ENCODE measurements at regions not wholly inside any gene's neighbourhood (a gene's known extent, or its start where the extent isn't known, plus 50 kb on each side); places are given as distances from the start of the nearest gene placed in this dataset.

DNA sequence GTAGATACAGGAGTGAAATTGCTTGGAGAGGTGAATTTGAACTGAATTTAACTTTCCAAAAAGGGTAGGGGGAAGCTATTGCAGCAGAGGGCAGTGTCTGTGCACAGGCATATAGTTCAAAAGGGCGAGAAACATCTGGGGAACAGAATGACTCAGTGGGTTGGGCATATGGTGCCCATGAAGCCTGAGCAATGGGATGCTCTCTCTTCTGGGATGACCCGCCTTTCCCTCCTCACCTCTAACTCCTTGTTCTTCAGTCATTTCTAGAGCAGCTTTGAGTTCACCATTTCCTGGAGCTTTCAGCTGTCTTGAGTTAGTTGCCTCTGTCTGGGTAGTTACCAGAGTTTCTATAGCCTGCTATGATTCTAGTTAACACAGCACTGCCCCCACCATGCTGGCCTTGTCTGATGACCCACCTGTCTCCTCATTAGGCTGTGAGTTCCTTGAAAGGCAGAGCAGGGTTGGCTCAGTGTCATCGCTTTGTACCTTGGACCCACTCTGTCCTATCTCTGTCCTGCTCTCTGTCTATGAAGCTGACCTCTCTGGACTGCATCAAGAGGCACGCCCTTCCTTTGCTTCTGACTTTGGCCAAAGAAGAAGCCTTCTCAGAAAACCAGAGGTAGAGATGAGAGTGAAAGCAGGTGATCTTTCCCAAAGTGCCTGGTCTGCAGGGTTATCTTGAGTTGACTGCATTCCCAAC lies 299.6 kb upstream of the KLF4 start:
- 91% methylated on average over 4 of the region's 4 CpGs for WGBS (ENCODE audit: low lambda C conversion rate, missing lambda C conversion rate)
- H3K4me2 ChIP-seq, result no peak overlapping the region
- H4K20me1 ChIP-seq (ENCODE audit: insufficient read depth, poor library complexity, severe bottlenecking), result no peaks in the 10 kb centered on the region
- no peaks in the 10 kb centered on the region for H3K27me3 ChIP-seq
- TF ChIP-seq, protein P1, sequence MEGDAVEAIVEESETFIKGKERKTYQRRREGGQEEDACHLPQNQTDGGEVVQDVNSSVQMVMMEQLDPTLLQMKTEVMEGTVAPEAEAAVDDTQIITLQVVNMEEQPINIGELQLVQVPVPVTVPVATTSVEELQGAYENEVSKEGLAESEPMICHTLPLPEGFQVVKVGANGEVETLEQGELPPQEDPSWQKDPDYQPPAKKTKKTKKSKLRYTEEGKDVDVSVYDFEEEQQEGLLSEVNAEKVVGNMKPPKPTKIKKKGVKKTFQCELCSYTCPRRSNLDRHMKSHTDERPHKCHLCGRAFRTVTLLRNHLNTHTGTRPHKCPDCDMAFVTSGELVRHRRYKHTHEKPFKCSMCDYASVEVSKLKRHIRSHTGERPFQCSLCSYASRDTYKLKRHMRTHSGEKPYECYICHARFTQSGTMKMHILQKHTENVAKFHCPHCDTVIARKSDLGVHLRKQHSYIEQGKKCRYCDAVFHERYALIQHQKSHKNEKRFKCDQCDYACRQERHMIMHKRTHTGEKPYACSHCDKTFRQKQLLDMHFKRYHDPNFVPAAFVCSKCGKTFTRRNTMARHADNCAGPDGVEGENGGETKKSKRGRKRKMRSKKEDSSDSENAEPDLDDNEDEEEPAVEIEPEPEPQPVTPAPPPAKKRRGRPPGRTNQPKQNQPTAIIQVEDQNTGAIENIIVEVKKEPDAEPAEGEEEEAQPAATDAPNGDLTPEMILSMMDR (IDR thresholded peaks at IDR 0.05; ENCODE audit: poor library complexity), result no peak
- TF ChIP-seq EZH2 (IDR thresholded peaks at IDR 0.05; ENCODE audit: borderline replicate concordance), result no peak
- no peak for TF ChIP-seq EZH2phosphoT487 (IDR thresholded peaks at IDR 0.05; ENCODE audit: low read depth, severe bottlenecking, unreplicated experiment)
- H3K27ac ChIP-seq, result no peak overlapping the region
- no peak overlapping the region for H2AFZ ChIP-seq
- H3K9me2 ChIP-seq (replicated peaks; ENCODE audit: insufficient read depth), result no peaks in the 10 kb centered on the region
- H3K36me3 ChIP-seq (replicated peaks; ENCODE audit: insufficient read depth, low read depth), result no peaks in the 10 kb centered on the region
- peak; percentile 11 for DNase-seq (ENCODE audit: low spot score)
- H3K9me3 ChIP-seq (ENCODE audit: low read depth), result no peaks in the 10 kb centered on the region
- no peaks in the 10 kb centered on the region for H3K4me1 ChIP-seq (ENCODE audit: insufficient read depth)
- H3K79me2 ChIP-seq, result no peaks in the 10 kb centered on the region
- no peak overlapping the region for H3K4me3 ChIP-seq

DNA sequence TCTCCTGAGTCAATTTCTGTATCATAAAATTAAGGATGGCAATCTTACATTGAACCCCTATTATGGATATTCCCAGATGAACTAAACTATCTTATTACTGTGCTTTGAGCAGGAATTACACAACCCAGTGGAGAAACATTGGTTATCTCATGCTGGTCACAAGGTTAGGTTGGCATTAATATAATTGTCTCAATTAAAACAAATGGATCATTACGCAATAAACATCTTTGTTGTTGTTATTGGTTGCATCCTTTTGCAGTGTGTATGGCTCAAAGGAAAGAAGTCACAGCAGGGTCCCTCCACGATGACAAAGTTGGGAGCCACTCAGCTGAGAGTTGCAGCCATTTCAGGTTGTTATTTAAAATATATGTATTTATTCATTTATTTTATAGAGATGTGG lies 297.0 kb upstream of the KLF4 start:
- Histone ChIP-seq H3K27ac (no peak overlapping the region), H3K4me1 (ENCODE audit: insufficient read depth) (no peaks in the 10 kb centered on the region), H3K4me3 (no peak overlapping the region), H2AFZ (no peak overlapping the region), H3K27me3 (no peaks in the 10 kb centered on the region), H3K79me2 (no peaks in the 10 kb centered on the region), H3K9me3 (ENCODE audit: low read depth) (no peaks in the 10 kb centered on the region), H3K36me3 (replicated peaks; ENCODE audit: insufficient read depth, low read depth) (no peaks in the 10 kb centered on the region), H3K4me2 (no peak overlapping the region), H3K9me2 (replicated peaks; ENCODE audit: insufficient read depth) (no peaks in the 10 kb centered on the region), H4K20me1 (ENCODE audit: insufficient read depth, poor library complexity, severe bottlenecking) (no peaks in the 10 kb centered on the region)
- no peak for DNase-seq (ENCODE audit: low spot score)
- TF ChIP-seq, protein P1 (IDR thresholded peaks at IDR 0.05; ENCODE audit: poor library complexity), result no peak
- TF ChIP-seq EZH2phosphoT487 (IDR thresholded peaks at IDR 0.05; ENCODE audit: low read depth, severe bottlenecking, unreplicated experiment), result no peak
- no peak for TF ChIP-seq EZH2 (IDR thresholded peaks at IDR 0.05; ENCODE audit: borderline replicate concordance)
- WGBS (ENCODE audit: low lambda C conversion rate, missing lambda C conversion rate), result 94% methylated on average over 2 of the region's 2 CpGs

DNA sequence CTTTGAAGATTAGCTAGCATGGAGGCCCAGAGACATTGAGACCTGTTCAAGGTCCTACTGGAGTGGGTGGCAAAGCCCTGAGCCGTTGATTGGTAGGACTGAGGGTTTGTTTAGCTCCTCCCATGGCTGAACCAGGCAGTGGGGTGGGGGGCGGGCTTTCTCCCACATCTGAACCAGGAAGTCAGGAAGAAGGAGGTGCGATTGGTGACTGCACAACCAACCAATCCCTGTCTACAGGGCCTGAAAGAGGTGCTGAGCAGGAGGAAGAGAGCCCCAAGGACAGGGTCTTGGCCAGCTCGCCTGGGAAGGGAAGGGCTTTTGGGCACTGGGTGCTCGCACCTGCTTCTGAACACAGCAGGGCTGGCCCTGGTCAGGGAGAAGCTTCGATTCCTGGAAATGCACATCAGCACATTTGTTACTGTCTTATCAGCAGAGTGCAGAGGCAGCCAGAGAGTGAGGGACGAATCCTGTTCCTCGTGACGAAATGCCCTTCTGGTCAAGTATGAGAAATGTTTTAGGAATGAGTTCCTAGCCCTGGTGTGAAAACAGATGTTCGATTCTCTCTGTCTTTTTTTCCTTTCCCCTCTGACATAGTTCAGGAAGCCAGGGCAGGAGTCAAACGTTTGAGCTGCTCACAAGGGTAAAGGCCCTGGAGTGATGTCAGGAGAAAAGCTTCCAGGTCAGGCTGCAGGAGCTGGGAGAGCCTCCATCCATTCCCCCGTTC lies 294.8 kb upstream of the KLF4 start:
- Histone ChIP-seq H2AFZ (no peak overlapping the region), H3K36me3 (replicated peaks; ENCODE audit: insufficient read depth, low read depth) (no peaks in the 10 kb centered on the region), H3K27ac (peak overlapping the region; percentile 77), H3K4me2 (no peak overlapping the region), H3K79me2 (no peaks in the 10 kb centered on the region), H4K20me1 (ENCODE audit: insufficient read depth, poor library complexity, severe bottlenecking) (no peaks in the 10 kb centered on the region), H3K4me1 (ENCODE audit: insufficient read depth) (no peaks in the 10 kb centered on the region), H3K9me2 (replicated peaks; ENCODE audit: insufficient read depth) (no peaks in the 10 kb centered on the region), H3K4me3 (no peak overlapping the region), H3K27me3 (no peaks in the 10 kb centered on the region), H3K9me3 (ENCODE audit: low read depth) (no peaks in the 10 kb centered on the region)
- peak; percentile 68 for DNase-seq (ENCODE audit: low spot score)
- no peak for TF ChIP-seq EZH2phosphoT487 (IDR thresholded peaks at IDR 0.05; ENCODE audit: low read depth, severe bottlenecking, unreplicated experiment)
- no peak for TF ChIP-seq EZH2 (IDR thresholded peaks at IDR 0.05; ENCODE audit: borderline replicate concordance)
- TF ChIP-seq, protein P1 (IDR thresholded peaks at IDR 0.05; ENCODE audit: poor library complexity), result no peak
- 51% methylated on average over 12 of the region's 12 CpGs for WGBS (ENCODE audit: low lambda C conversion rate, missing lambda C conversion rate)
